ENCODE measurements at regions not wholly inside any gene's neighbourhood (a gene's known extent, or its start where the extent isn't known, plus 50 kb on each side); places are given as distances from the start of the nearest gene placed in this dataset.

GRCh38 chr3:87710511-87710910 lies 348.3 kb downstream of the CGGBP1 start:
- TF ChIP-seq, protein P1, sequence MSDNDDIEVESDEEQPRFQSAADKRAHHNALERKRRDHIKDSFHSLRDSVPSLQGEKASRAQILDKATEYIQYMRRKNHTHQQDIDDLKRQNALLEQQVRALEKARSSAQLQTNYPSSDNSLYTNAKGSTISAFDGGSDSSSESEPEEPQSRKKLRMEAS (IDR thresholded peaks at IDR 0.05): no peak
- TF ChIP-seq KAT7 (CRISPR knock-in tag; IDR thresholded peaks at IDR 0.05; ENCODE audit: borderline replicate concordance) (no peak), MXD4 (CRISPR knock-in tag; IDR thresholded peaks at IDR 0.05) (no peak), CTCF (CRISPR knock-in tag; IDR thresholded peaks at IDR 0.05) (no peak), HNRNPUL1 (IDR thresholded peaks at IDR 0.05; ENCODE audit: low read depth, low read length) (no peak), ZNF740 (CRISPR knock-in tag; IDR thresholded peaks at IDR 0.05) (no peak), ZNF567 (CRISPR knock-in tag; IDR thresholded peaks at IDR 0.05; ENCODE audit: borderline replicate concordance) (no peak), NR2F6 (IDR thresholded peaks at IDR 0.05) (no peak), NR2F6 (CRISPR knock-in tag; IDR thresholded peaks at IDR 0.05) (no peak), ZKSCAN8 (CRISPR knock-in tag; IDR thresholded peaks at IDR 0.05; ENCODE audit: borderline replicate concordance) (no peak), NONO (IDR thresholded peaks at IDR 0.05) (no peak), NONO (CRISPR knock-in tag; conservative IDR thresholded peaks at IDR 0.05) (no peak)

Measured in HepG2 (cell line).